ENCODE measurements at regions not wholly inside any gene's neighbourhood (a gene's known extent, or its start where the extent isn't known, plus 50 kb on each side); places are given as distances from the start of the nearest gene placed in this dataset.

- Histone ChIP-seq H3K27me3 (ENCODE audit: control insufficient read depth in 3 of 3, insufficient read depth in 3 of 3, low read depth in 1 of 3, low read length in 3 of 3) (no peaks in the 10 kb centered on the region), H3K36me3 (replicated peaks in 1 of 2; ENCODE audit: control insufficient read depth in 2 of 2, insufficient read depth in 2 of 2, low read length in 2 of 2) (no peaks in the 10 kb centered on the region), H3K4ac (ENCODE audit: low read length) (no peak overlapping the region), H3K4me2 (ENCODE audit: insufficient read depth, low read length, poor library complexity, severe bottlenecking) (no peak overlapping the region), H3K27ac (replicated peaks; ENCODE audit: low read length) (no peak overlapping the region), H3K23ac (ENCODE audit: low read depth, low read length, poor library complexity) (no peak overlapping the region), H4K8ac (ENCODE audit: low read depth, low read length) (no peak overlapping the region), H2AK5ac (ENCODE audit: low read depth, low read length) (no peak overlapping the region), H4K91ac (ENCODE audit: low read depth, low read length, poor library complexity) (no peak overlapping the region), H2BK5ac (ENCODE audit: low read length) (no peak overlapping the region), H3K18ac (ENCODE audit: low read length) (no peak overlapping the region), H2AFZ (ENCODE audit: low read length) (no peak overlapping the region), H3K9me3 (replicated peaks in 1 of 2; ENCODE audit: control insufficient read depth in 2 of 2, insufficient read depth in 1 of 2, low read depth in 1 of 2, low read length in 2 of 2) (no peaks in the 10 kb centered on the region), H3K4me1 (ENCODE audit: control insufficient read depth in 2 of 2, insufficient read depth in 1 of 2, low read depth in 1 of 2, low read length in 2 of 2) (peaks cover 0 to 4% of the 10 kb centered on the region in 2 donors), H2BK120ac (ENCODE audit: low read depth, low read length) (no peak overlapping the region), H3K4me3 (ENCODE audit: low read length in 2 of 2) (no peak overlapping the region), H3K14ac (ENCODE audit: low read length) (no peak overlapping the region), H3K9ac (ENCODE audit: low read depth, low read length, poor library complexity) (no peak overlapping the region), H2BK12ac (ENCODE audit: low read length) (no peak overlapping the region), H2BK15ac (ENCODE audit: low read length) (no peak overlapping the region), H3K79me1 (ENCODE audit: low read depth, low read length) (no peaks in the 10 kb centered on the region)
- WGBS, 2 donors (ENCODE audit: extremely low coverage in 2 of 2, insufficient read length in 2 of 2, insufficient replicate concordance in 1 of 2), result no CpG with 5 or more reads among the region's 2 CpGs
- DNase-seq (ENCODE audit: low spot score), result no peak
These were observed 86.3 kb upstream of the CFAP20DC start for GRCh38 chr3:59136081-59136480.

- no peak overlapping the region for H4K91ac ChIP-seq (ENCODE audit: low read depth, low read length, poor library complexity)
- no peaks in the 10 kb centered on the region for H3K36me3 ChIP-seq (replicated peaks in 1 of 2; ENCODE audit: control insufficient read depth in 2 of 2, insufficient read depth in 2 of 2, low read length in 2 of 2)
- H2BK5ac ChIP-seq (ENCODE audit: low read length), result no peak overlapping the region
- H2AFZ ChIP-seq (ENCODE audit: low read length), result no peak overlapping the region
- H3K27me3 ChIP-seq (ENCODE audit: control insufficient read depth in 3 of 3, insufficient read depth in 3 of 3, low read depth in 1 of 3, low read length in 3 of 3), result no peaks in the 10 kb centered on the region
- no peak overlapping the region for H3K18ac ChIP-seq (ENCODE audit: low read length)
- WGBS, 2 donors (ENCODE audit: extremely low coverage in 2 of 2, insufficient read length in 2 of 2, insufficient replicate concordance in 1 of 2), result no CpG with 5 or more reads among the region's 3 CpGs
- no peaks in the 10 kb centered on the region for H3K79me1 ChIP-seq (ENCODE audit: low read depth, low read length)
- DNase-seq (ENCODE audit: low spot score), result no peak
- no peak overlapping the region for H3K14ac ChIP-seq (ENCODE audit: low read length)
- H3K27ac ChIP-seq (replicated peaks; ENCODE audit: low read length), result no peak overlapping the region
- H3K4ac ChIP-seq (ENCODE audit: low read length), result no peak overlapping the region
- H3K23ac ChIP-seq (ENCODE audit: low read depth, low read length, poor library complexity), result no peak overlapping the region
- H2BK15ac ChIP-seq (ENCODE audit: low read length), result no peak overlapping the region
- H2BK120ac ChIP-seq (ENCODE audit: low read depth, low read length), result no peak overlapping the region
- no peak overlapping the region for H2BK12ac ChIP-seq (ENCODE audit: low read length)
- H4K8ac ChIP-seq (ENCODE audit: low read depth, low read length), result no peak overlapping the region
- H3K9me3 ChIP-seq (replicated peaks in 1 of 2; ENCODE audit: control insufficient read depth in 2 of 2, insufficient read depth in 1 of 2, low read depth in 1 of 2, low read length in 2 of 2), result no peaks in the 10 kb centered on the region
- no peak overlapping the region for H3K4me2 ChIP-seq (ENCODE audit: insufficient read depth, low read length, poor library complexity, severe bottlenecking)
- peaks cover 0 to 4% of the 10 kb centered on the region in 2 donors for H3K4me1 ChIP-seq (ENCODE audit: control insufficient read depth in 2 of 2, insufficient read depth in 1 of 2, low read depth in 1 of 2, low read length in 2 of 2)
- H3K4me3 ChIP-seq (ENCODE audit: low read length in 2 of 2), result no peak overlapping the region
- H3K9ac ChIP-seq (ENCODE audit: low read depth, low read length, poor library complexity), result no peak overlapping the region
- H2AK5ac ChIP-seq (ENCODE audit: low read depth, low read length), result no peak overlapping the region
These were observed 85.3 kb upstream of the CFAP20DC start for GRCh38 chr3:59135096-59135495.

GRCh38 chr3:59133311-59133710, 83.5 kb upstream of the CFAP20DC start:
- no peak overlapping the region for H4K91ac ChIP-seq (ENCODE audit: low read depth, low read length, poor library complexity)
- no peak overlapping the region for H2AFZ ChIP-seq (ENCODE audit: low read length)

GRCh38 chr3:59131016-59131766, 81.4 kb upstream of the CFAP20DC start:
- no CpG with 5 or more reads among the region's 3 CpGs for WGBS, 2 donors (ENCODE audit: extremely low coverage in 2 of 2, insufficient read length in 2 of 2, insufficient replicate concordance in 1 of 2)
- H3K9ac ChIP-seq (ENCODE audit: low read depth, low read length, poor library complexity), result no peak overlapping the region
- peaks cover 6 to 16% of the 10 kb centered on the region in 2 donors for H3K4me1 ChIP-seq (ENCODE audit: control insufficient read depth in 2 of 2, insufficient read depth in 1 of 2, low read depth in 1 of 2, low read length in 2 of 2)
- no peak overlapping the region for H3K18ac ChIP-seq (ENCODE audit: low read length)
- H2BK15ac ChIP-seq (ENCODE audit: low read length), result no peak overlapping the region
- no peak overlapping the region for H4K8ac ChIP-seq (ENCODE audit: low read depth, low read length)
- H3K4ac ChIP-seq (ENCODE audit: low read length), result no peak overlapping the region
- H3K27me3 ChIP-seq (ENCODE audit: control insufficient read depth in 3 of 3, insufficient read depth in 3 of 3, low read depth in 1 of 3, low read length in 3 of 3), result no peaks in the 10 kb centered on the region
- H3K9me3 ChIP-seq (replicated peaks in 1 of 2; ENCODE audit: control insufficient read depth in 2 of 2, insufficient read depth in 1 of 2, low read depth in 1 of 2, low read length in 2 of 2), result no peaks in the 10 kb centered on the region
- H3K27ac ChIP-seq (replicated peaks; ENCODE audit: low read length), result no peak overlapping the region
- no peak overlapping the region for H3K23ac ChIP-seq (ENCODE audit: low read depth, low read length, poor library complexity)
- H4K91ac ChIP-seq (ENCODE audit: low read depth, low read length, poor library complexity), result no peak overlapping the region
- H3K4me2 ChIP-seq (ENCODE audit: insufficient read depth, low read length, poor library complexity, severe bottlenecking), result no peak overlapping the region
- no peaks in the 10 kb centered on the region for H3K79me1 ChIP-seq (ENCODE audit: low read depth, low read length)
- H3K36me3 ChIP-seq (replicated peaks in 1 of 2; ENCODE audit: control insufficient read depth in 2 of 2, insufficient read depth in 2 of 2, low read length in 2 of 2), result no peaks in the 10 kb centered on the region
- H2BK120ac ChIP-seq (ENCODE audit: low read depth, low read length), result no peak overlapping the region
- no peak overlapping the region for H2BK5ac ChIP-seq (ENCODE audit: low read length)
- no peak overlapping the region for H3K14ac ChIP-seq (ENCODE audit: low read length)
- DNase-seq (ENCODE audit: low spot score), result no peak
- no peak overlapping the region for H2AFZ ChIP-seq (ENCODE audit: low read length)
- H2BK12ac ChIP-seq (ENCODE audit: low read length), result no peak overlapping the region
- H3K4me3 ChIP-seq (ENCODE audit: low read length in 2 of 2), result no peak overlapping the region
- H2AK5ac ChIP-seq (ENCODE audit: low read depth, low read length), result no peak overlapping the region

More at GRCh38 chr3:59133311-59133710, 83.5 kb upstream of the CFAP20DC start:
- Histone ChIP-seq H3K4me1 (ENCODE audit: control insufficient read depth in 2 of 2, insufficient read depth in 1 of 2, low read depth in 1 of 2, low read length in 2 of 2) (peaks cover 7 to 8% of the 10 kb centered on the region in 2 donors), H3K4me3 (ENCODE audit: low read length in 2 of 2) (no peak overlapping the region), H2BK5ac (ENCODE audit: low read length) (no peak overlapping the region), H2BK15ac (ENCODE audit: low read length) (no peak overlapping the region), H2AK5ac (ENCODE audit: low read depth, low read length) (no peak overlapping the region), H3K4ac (ENCODE audit: low read length) (no peak overlapping the region), H4K8ac (ENCODE audit: low read depth, low read length) (no peak overlapping the region), H3K18ac (ENCODE audit: low read length) (no peak overlapping the region), H3K14ac (ENCODE audit: low read length) (no peak overlapping the region), H3K27ac (replicated peaks; ENCODE audit: low read length) (no peak overlapping the region), H2BK12ac (ENCODE audit: low read length) (no peak overlapping the region), H3K27me3 (ENCODE audit: control insufficient read depth in 3 of 3, insufficient read depth in 3 of 3, low read depth in 1 of 3, low read length in 3 of 3) (no peaks in the 10 kb centered on the region), H3K4me2 (ENCODE audit: insufficient read depth, low read length, poor library complexity, severe bottlenecking) (no peak overlapping the region), H3K79me1 (ENCODE audit: low read depth, low read length) (no peaks in the 10 kb centered on the region), H3K9ac (ENCODE audit: low read depth, low read length, poor library complexity) (no peak overlapping the region), H3K36me3 (replicated peaks in 1 of 2; ENCODE audit: control insufficient read depth in 2 of 2, insufficient read depth in 2 of 2, low read length in 2 of 2) (no peaks in the 10 kb centered on the region), H2BK120ac (ENCODE audit: low read depth, low read length) (no peak overlapping the region), H3K23ac (ENCODE audit: low read depth, low read length, poor library complexity) (no peak overlapping the region), H3K9me3 (replicated peaks in 1 of 2; ENCODE audit: control insufficient read depth in 2 of 2, insufficient read depth in 1 of 2, low read depth in 1 of 2, low read length in 2 of 2) (no peaks in the 10 kb centered on the region)
- DNase-seq (ENCODE audit: low spot score), result no peak
- WGBS, 2 donors (ENCODE audit: extremely low coverage in 2 of 2, insufficient read length in 2 of 2, insufficient replicate concordance in 1 of 2), result no CpG with 5 or more reads among the region's 4 CpGs

All from neuronal stem cell (in vitro differentiated cells).